ENCODE measurements at regions not wholly inside any gene's neighbourhood (a gene's known extent, or its start where the extent isn't known, plus 50 kb on each side); places are given as distances from the start of the nearest gene placed in this dataset.

DNA sequence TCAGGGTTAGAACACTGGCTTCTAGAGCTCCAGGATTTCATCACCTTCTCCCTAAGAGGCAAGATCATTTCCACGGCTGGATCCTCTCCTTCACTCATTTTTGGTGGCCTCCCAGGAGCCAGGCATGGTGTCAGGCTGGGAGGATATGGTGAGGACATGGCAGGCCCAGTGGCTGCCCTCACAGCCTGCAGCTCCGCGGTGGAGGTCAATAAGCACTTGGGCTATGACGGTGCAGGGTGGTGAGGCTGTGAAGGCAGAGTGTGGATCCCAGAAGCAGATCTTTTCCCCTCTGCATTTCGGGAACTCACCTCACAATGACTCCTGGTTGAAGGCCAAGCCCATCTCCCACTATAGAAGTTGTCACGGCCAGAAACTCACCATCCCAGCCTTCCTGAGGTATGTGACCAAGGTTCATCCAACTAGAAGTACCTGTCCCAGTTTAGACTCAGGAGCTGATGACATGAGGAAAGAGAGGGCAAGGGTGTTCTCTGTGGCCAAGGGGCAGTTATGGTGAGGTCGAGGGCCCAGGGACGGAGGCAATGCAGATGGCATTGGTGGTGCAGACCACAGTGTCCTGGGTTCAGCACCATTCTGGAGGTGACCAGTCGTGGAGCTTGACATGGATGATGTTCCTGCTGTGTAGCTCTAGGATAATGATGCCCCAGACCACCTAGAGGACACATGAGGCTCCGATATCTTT lies 100.1 kb upstream of the SMAD3 start (continued):
- TF ChIP-seq, protein P1, sequence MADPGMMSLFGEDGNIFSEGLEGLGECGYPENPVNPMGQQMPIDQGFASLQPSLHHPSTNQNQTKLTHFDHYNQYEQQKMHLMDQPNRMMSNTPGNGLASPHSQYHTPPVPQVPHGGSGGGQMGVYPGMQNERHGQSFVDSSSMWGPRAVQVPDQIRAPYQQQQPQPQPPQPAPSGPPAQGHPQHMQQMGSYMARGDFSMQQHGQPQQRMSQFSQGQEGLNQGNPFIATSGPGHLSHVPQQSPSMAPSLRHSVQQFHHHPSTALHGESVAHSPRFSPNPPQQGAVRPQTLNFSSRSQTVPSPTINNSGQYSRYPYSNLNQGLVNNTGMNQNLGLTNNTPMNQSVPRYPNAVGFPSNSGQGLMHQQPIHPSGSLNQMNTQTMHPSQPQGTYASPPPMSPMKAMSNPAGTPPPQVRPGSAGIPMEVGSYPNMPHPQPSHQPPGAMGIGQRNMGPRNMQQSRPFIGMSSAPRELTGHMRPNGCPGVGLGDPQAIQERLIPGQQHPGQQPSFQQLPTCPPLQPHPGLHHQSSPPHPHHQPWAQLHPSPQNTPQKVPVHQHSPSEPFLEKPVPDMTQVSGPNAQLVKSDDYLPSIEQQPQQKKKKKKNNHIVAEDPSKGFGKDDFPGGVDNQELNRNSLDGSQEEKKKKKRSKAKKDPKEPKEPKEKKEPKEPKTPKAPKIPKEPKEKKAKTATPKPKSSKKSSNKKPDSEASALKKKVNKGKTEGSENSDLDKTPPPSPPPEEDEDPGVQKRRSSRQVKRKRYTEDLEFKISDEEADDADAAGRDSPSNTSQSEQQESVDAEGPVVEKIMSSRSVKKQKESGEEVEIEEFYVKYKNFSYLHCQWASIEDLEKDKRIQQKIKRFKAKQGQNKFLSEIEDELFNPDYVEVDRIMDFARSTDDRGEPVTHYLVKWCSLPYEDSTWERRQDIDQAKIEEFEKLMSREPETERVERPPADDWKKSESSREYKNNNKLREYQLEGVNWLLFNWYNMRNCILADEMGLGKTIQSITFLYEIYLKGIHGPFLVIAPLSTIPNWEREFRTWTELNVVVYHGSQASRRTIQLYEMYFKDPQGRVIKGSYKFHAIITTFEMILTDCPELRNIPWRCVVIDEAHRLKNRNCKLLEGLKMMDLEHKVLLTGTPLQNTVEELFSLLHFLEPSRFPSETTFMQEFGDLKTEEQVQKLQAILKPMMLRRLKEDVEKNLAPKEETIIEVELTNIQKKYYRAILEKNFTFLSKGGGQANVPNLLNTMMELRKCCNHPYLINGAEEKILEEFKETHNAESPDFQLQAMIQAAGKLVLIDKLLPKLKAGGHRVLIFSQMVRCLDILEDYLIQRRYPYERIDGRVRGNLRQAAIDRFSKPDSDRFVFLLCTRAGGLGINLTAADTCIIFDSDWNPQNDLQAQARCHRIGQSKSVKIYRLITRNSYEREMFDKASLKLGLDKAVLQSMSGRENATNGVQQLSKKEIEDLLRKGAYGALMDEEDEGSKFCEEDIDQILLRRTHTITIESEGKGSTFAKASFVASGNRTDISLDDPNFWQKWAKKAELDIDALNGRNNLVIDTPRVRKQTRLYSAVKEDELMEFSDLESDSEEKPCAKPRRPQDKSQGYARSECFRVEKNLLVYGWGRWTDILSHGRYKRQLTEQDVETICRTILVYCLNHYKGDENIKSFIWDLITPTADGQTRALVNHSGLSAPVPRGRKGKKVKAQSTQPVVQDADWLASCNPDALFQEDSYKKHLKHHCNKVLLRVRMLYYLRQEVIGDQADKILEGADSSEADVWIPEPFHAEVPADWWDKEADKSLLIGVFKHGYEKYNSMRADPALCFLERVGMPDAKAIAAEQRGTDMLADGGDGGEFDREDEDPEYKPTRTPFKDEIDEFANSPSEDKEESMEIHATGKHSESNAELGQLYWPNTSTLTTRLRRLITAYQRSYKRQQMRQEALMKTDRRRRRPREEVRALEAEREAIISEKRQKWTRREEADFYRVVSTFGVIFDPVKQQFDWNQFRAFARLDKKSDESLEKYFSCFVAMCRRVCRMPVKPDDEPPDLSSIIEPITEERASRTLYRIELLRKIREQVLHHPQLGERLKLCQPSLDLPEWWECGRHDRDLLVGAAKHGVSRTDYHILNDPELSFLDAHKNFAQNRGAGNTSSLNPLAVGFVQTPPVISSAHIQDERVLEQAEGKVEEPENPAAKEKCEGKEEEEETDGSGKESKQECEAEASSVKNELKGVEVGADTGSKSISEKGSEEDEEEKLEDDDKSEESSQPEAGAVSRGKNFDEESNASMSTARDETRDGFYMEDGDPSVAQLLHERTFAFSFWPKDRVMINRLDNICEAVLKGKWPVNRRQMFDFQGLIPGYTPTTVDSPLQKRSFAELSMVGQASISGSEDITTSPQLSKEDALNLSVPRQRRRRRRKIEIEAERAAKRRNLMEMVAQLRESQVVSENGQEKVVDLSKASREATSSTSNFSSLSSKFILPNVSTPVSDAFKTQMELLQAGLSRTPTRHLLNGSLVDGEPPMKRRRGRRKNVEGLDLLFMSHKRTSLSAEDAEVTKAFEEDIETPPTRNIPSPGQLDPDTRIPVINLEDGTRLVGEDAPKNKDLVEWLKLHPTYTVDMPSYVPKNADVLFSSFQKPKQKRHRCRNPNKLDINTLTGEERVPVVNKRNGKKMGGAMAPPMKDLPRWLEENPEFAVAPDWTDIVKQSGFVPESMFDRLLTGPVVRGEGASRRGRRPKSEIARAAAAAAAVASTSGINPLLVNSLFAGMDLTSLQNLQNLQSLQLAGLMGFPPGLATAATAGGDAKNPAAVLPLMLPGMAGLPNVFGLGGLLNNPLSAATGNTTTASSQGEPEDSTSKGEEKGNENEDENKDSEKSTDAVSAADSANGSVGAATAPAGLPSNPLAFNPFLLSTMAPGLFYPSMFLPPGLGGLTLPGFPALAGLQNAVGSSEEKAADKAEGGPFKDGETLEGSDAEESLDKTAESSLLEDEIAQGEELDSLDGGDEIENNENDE (IDR thresholded peaks at IDR 0.05; ENCODE audit: insufficient replicate concordance, low read length): no peak
- no peak for TF ChIP-seq JUN (IDR thresholded peaks at IDR 0.05; ENCODE audit: low read depth, low read length)
- no peak for TF ChIP-seq ATF3 (IDR thresholded peaks at IDR 0.05; ENCODE audit: insufficient read depth, low read depth, low read length)
- no peak for TF ChIP-seq CHD1 (IDR thresholded peaks at IDR 0.05; ENCODE audit: low read depth, low read length)
- TF ChIP-seq EGR1 (IDR thresholded peaks at IDR 0.05; ENCODE audit: borderline replicate concordance, low read depth, low read length): no peak
- no peak for TF ChIP-seq KDM4A (IDR thresholded peaks at IDR 0.05; ENCODE audit: low read depth, low read length, severe bottlenecking)
- TF ChIP-seq RNF2 (IDR thresholded peaks at IDR 0.05; ENCODE audit: borderline replicate concordance, low read depth, low read length, missing control alignments, poor library complexity, severe bottlenecking): no peak
- no peak for TF ChIP-seq TAF1 (IDR thresholded peaks at IDR 0.05; ENCODE audit: low read depth, low read length)
